Inflammatory macrophage treated with lipopolysaccharide for 1 hour (primary cell): ENCODE measurements at regions not wholly inside any gene's neighbourhood (a gene's known extent, or its start where the extent isn't known, plus 50 kb on each side); places are given as distances from the start of the nearest gene placed in this dataset.
"Not testable (repeated sequence)": the region's sequence is repeated elsewhere in the genome, so short reads cannot be mapped to it uniquely, and the experiment has no call there.

Experiments used
- DNase-seq, 2 donors: peaks; one replicate each; pipeline ENCODE4 v3.0.0-alpha.2; 2020 to 2022

- DNase-seq = no peak
These were observed 276.9 kb upstream of the CHAC2 start for GRCh38 chr2:53490659-53491058.

DNA sequence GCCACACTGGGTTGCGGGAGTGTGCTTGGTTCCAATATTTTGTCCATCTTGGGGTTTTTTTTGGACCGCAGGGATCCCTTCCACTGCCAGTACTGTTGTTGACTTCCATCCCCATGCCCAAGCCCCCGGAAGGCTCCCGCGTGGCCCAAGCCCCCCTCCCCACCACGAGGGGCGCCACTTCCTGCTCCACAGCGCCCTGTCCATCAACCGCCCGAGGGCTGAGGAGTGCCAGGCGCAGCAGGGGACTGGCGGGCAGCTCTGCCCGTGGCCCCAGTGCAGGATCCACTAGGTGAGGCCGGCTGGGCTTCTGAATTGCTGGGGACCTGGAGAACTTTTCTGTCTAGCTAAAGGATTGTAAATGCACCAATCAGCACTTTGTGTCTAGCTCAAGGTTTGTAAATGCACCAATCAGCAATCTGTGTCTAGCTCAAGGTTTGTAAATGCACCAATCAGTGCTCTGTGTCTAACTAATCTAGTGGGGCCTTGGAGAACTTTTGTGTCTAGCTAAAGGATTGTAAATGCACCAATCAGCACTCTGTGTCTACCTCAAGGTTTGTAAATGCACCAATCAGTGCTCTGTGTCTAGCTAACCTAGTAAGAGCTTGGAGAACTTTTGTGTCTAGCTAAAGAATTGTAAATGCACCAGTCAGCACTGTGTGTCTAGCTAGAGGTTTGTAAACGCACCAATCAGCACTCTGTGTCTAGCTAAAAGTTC lies 281.3 kb upstream of the CHAC2 start:
- not testable (repeated sequence) for DNase-seq

GRCh38 chr2:53485021-53485728 lies 282.4 kb upstream of the CHAC2 start:
- no peak for DNase-seq

GRCh38 chr2:53484531-53484930 lies 283.1 kb upstream of the CHAC2 start:
- no peak for DNase-seq

- DNase-seq = no peak
These were observed 290.1 kb upstream of the CHAC2 start for GRCh38 chr2:53477517-53477916.

DNA sequence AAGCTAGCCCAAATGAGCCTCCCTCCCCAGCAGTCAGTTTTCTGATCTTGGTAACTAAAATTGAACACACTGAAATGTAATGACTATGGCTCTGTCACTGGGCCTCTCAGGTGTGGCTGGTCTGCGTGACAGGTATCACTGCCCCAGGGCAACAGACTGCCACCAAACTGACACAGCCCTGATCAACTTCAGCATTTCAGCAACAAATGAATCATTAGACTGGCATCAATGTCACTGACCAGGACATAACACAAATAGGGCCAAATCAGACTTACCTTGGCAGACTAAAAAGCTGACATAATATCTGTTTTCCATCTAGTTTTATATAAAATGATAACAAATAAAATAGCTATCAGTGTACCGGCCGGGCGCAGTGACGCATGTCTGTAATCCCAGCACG lies 290.8 kb upstream of the CHAC2 start:
- DNase-seq = no peak

DNA sequence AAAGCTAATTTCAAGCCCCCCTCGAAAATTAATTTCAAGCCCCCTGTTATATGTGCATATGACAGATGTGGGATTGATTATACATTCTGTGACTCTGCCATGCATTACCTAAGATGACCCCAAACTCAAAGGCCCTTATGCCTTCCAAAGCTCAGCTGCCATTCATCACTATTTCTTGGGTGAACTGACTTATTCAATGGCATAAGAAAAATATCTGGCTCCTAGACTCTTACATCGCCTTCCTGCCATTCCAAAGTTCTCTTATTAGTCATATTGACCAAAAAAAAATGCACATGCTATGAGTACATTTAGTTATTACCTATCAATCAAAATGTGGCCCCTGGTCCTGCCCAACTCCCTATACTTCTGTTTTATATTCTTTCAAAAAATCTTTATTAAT lies 291.8 kb upstream of the CHAC2 start:
- DNase-seq = no peak

DNA sequence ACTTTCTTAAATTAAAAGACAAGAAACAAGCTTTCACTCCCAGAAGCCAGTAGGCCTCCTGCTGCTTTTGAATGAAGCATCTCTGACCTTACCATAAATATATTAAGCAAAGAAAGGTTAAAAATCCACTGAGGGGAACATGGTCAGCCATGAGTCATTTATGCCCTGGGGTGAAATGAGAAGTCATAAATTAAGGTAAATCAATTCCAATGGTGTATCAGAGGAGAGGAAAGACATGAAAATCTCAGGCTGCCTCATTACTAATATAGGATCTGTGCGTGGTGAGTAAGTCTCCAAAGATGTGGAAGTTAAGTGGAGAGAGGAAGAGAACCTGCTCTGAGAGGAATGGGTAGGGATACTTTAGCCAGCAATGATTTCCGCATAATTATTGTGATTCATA lies 292.3 kb upstream of the CHAC2 start:
- no peak for DNase-seq

GRCh38 chr2:53474914-53475313 lies 292.7 kb upstream of the CHAC2 start:
- DNase-seq = no peak

- no peak for DNase-seq
These were observed 293.8 kb upstream of the CHAC2 start for GRCh38 chr2:53473775-53474311.

- no peak for DNase-seq
These were observed 294.4 kb upstream of the CHAC2 start for GRCh38 chr2:53473236-53473635.

DNA sequence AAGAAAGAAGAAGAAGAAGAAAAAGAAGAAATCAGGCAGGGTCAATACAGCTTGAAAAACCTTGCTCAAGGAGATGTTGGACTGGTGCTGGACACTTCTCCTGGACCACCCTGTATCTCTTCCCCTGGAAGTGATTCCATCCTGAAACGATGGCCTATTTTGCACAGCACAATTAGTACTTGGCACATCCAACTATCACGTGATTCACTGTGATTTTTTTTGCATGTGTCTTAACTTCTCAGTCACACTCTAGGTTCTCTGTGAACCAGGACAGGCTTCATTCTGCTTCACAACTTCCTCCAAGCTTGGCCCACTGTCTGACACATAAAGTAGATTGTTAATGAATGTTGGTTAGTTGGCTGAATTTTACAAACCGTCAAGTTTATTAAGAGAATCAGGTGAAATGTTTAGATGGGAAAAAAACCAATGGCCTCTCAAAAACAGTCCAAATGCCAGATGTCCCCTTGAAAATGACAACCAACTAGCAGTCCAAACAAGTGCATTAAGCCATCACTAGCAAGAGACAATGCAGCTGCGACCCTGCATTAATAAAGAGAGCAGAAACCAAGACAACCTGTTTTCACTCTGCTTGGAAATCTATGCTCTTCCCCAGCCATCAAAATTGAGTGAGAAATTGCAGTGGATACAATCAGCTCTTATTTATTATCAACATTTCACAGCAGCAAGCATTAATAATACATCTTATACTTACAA lies 300.0 kb upstream of the CHAC2 start:
- no peak for DNase-seq

DNA sequence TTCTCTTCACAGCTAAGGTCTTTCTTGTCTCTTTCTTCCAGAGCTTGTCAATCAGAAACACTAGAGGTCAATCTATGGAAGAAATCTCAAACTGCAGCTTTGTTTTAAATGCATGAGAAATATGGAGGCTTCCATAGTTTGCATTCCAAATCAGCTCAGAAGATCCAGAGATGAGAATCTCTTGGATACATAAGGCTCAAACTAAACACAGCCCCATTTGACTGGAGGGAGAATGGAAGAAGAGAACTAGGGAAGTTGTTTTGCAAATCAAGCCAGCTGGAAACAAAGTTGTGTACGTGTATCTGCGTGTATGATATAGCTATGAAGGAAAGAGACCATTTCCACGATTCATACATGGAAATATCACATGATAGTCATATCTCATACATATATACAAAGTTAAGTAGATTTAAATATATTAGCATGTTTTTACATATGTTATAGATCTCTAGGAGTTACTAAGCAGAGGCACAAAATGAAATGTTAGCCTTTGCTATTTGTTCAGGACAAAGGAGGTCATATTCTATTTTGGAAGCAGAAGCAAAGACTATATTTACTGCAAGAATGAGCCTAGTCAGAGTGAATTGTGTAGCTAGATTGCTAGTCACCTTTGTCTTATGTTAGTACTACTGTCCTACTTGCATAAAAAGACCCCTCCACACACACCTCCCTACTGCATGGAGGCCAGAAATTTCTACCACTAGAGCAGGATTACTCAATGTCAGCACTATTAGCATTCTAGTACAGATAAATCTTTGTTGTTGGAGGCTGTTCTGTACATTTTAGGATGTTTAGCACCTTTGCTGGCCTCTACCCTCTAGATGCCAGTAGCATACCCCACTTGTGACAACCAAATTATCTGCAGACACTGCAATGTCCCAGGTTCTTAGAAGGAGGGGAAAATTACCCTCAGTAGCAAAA lies 303.5 kb upstream of the CHAC2 start:
- DNase-seq = no peak

DNA sequence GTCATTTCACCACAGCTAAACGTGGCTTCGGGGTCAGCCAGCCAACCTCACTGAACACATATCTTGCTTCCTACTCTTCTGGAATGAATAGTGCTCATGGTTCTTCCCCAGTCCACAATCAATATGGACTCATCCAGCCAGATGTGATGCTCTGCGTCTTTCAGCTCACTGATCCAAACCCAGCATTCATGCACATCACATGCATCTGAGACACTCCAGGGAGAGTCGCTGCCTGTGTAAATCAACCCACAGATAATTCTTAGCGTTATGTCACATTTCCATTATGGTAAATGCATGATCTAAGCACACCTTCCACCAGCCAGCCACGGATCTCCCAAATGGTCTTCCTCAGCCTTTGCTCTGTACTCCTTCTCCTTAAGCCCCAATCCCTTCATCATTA lies 306.7 kb upstream of the CHAC2 start:
- DNase-seq = no peak

DNA sequence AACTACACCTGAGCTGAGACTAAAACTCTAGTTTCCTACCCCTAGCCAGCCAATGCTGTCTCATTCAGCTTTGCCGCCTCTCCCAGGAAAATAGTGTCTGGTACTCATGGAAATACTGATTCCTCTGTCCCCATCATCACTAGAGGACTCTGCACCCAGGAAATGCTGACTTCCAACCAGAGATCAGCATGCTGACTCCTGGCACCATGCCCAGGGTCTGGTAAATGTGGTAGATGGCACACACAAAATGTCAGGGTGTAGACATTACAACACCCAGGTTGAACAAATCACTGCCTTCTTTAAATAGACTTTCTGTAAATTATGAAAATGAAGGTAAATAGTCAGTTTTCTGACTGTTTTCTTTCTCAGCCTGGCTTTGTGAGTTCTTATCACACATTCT lies 307.3 kb upstream of the CHAC2 start:
- no peak for DNase-seq

DNA sequence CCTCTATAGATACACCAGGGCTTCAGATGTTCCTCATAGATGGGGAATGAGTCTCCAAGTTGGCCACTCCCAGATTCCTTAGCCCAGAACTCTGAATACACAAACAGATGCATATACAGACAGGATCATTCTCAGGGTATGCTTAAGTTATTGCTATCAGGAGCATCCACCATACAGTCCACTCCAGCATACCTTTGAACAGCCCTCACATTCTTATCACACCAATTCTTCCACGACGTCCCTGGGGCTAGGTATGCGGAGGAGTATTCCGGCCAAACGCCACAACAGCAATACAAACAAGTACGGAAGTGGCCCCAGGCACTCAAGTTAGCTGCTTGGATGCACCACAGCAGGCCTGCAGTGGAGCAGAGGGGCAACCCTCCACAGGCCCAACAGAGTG lies 312.5 kb upstream of the CHAC2 start:
- no peak for DNase-seq

- no peak for DNase-seq
These were observed 314.5 kb upstream of the CHAC2 start for GRCh38 chr2:53452957-53453748.

DNA sequence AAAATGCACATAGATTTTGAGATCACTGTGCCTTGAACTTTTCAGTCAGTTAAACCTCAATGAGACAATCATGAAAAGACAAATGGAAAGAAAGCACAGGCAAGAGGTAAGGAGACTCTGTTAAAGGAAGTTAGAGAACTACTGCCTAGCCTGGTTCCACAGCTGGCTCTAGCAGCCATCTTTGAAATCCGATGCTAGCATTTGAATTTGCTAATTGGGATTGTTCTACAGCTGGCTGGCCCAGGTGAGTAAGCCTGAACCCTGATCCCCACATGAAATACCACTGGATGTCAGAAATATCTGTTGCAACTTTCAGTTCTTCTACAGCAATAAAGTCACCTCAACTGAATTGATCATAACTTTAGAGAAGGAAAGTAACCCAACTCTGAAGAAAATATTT lies 315.2 kb upstream of the CHAC2 start:
- no peak for DNase-seq

- DNase-seq = no peak
These were observed 316.7 kb upstream of the CHAC2 start for GRCh38 chr2:53450923-53451322.

DNA sequence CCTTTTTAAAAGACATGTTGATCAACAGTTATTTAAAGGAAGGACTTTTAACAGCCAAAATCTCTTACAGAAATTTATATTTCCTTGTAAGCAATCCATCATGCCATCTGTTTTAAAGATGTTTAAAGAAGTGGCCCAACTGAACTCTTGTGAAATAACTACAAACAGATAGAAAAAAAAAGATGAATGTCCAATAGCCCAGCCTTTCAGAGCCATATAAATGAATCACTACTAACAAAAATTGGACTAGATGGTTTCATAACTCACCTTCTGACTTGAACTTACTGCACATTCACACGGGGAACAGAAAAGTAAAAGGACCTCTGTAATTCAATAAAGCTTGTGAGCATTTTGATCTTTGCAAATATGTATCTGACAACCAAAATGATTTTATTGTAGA lies 319.0 kb upstream of the CHAC2 start:
- no peak for DNase-seq

DNA sequence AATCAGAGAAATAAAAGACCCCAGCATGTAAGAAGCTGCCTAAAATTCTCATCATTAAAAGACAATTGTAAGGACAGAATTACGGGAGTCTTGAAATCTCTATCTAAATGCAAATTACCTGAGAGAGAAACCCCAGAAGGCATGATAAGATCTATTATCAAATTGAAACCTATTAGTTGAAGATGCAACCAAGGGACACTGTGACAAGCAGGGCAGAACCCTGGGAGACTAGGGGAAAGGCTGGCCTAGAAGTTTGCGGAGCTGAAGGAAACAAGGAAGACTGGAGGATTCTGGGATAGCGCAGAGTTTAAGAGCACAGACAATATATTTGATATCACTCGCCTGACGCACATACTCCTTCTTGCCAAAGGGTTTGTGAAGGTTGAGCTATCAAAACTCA lies 319.5 kb upstream of the CHAC2 start:
- DNase-seq = no peak
